ENCODE measurements at regions not wholly inside any gene's neighbourhood (a gene's known extent, or its start where the extent isn't known, plus 50 kb on each side); places are given as distances from the start of the nearest gene placed in this dataset.

DNA sequence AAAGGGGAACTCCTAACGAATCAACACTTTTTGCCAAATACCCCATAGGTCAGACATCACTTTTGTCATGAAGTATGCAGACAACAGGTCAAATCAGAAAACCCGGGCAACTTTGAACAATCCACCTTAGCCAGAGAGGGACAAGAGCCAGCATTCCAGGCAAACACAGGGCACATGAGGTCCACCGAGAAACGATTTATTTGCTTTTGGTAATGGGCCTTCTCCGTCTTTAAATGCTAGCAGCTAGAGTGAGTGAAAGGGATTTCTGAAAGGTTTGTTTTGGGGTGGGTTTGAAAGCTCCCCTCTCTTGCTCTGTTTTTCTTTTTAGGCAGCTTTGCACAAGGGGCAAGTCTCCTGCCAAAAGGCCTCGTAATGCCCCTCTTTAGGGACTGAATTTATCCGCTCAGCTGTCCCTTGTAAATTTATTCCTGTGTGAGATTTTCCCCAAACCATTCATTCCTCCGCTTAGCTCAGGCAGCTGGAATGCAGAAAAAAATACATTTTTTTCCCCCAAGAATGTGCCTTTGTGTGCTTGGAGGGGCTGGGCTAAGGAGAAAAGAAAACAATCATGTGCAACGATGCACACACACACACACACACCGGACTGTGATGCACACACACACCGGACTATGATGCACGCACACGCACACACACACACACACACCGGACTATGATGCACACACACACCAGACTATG lies 196.9 kb downstream of the SNX19 start:
- TF ChIP-seq GATA3 (IDR thresholded peaks at IDR 0.05; ENCODE audit: low read depth, low read length) (no peak), GATA2 (IDR thresholded peaks at IDR 0.05; ENCODE audit: low read depth, low read length) (no peak)

DNA sequence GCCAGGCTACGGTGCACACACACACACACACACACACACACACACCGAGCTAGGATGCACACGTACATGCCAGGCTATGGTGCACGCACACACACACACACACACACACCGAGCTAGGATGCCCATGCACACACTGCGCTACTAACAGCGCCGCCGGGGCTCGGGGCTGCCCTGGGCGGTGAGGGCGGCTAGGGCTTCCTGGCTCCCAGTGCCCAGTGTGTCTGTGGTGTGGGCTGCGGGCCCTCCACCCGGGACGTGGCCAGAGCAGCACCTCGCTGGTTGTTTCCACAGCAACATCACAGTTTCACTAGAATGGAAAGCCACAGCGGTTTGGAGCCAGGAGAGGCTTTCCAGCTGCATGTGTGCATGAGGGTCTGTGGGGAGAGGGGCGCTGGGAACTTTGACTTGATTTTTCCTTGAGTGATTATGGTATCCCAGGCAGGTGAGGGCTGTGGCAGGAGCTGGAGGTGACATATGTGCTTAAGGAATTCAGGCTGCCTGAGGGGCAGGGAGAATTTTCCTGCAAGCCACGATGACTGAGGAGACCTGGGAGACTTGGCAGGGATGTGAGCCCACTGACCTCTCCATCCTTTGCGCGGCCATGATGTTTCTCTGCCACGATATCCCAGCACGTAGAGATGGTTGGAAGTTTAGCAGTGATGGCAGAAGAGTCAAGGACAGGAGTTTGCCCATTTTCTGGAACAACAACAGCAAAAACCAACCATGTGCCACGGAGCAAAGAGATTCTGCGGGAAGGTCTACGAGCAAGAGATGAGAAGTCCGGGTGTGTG lies 195.9 kb downstream of the SNX19 start:
- TF ChIP-seq GATA3 (IDR thresholded peaks at IDR 0.05; ENCODE audit: low read depth, low read length) (no peak), GATA2 (IDR thresholded peaks at IDR 0.05; ENCODE audit: low read depth, low read length) (no peak)

GRCh38 chr11:130721023-130721681 lies 195.1 kb downstream of the SNX19 start:
- TF ChIP-seq GATA3 (IDR thresholded peaks at IDR 0.05; ENCODE audit: low read depth, low read length): no peak
- TF ChIP-seq GATA2 (IDR thresholded peaks at IDR 0.05; ENCODE audit: low read depth, low read length): no peak

GRCh38 chr11:130721736-130722135 lies 194.5 kb downstream of the SNX19 start:
- TF ChIP-seq GATA3 (IDR thresholded peaks at IDR 0.05; ENCODE audit: low read depth, low read length): no peak
- no peak for TF ChIP-seq GATA2 (IDR thresholded peaks at IDR 0.05; ENCODE audit: low read depth, low read length)

GRCh38 chr11:130722401-130722800 lies 193.9 kb downstream of the SNX19 start:
- no peak for TF ChIP-seq GATA3 (IDR thresholded peaks at IDR 0.05; ENCODE audit: low read depth, low read length)
- no peak for TF ChIP-seq GATA2 (IDR thresholded peaks at IDR 0.05; ENCODE audit: low read depth, low read length)

DNA sequence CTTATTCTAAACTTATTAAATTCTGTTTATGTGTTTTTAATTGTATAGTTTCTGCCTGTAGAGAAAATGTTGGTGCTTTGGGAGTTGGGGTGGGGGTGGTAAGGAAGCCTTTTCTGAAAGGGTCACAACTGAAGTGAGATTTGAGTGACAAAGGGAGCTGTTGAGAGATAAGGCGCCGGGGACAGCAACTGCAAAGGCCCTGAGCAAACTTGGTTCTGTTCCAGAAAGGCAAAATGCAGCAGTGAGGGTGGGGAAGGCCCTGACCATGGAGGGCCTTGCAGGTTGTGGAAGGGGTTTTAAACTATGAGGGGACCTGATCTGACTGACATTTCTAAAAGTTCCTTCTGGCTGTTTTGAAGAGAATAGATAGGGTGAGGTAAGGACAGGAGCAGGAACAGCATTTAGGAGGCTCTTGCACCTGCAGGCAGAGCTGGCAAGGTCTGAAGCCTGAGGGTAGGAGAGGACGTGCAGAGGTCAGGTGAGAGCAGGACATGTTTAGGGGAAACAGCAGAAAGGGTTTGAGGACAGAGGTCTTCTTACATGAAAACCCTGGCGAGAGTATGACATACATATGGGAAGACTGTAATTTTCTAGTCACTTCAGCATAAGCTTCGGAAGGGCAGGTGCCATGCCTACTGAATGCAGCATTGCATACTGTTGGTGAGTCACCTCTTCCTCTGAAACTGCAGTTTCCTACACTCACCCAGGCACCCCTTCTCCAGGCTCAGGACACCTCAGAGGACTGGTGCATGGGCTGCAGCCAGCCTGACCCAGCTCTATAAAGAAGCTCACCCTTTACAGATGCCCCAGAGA lies 190.7 kb downstream of the SNX19 start:
- TF ChIP-seq GATA3 (IDR thresholded peaks at IDR 0.05; ENCODE audit: low read depth, low read length): no peak
- no peak for TF ChIP-seq GATA2 (IDR thresholded peaks at IDR 0.05; ENCODE audit: low read depth, low read length)

DNA sequence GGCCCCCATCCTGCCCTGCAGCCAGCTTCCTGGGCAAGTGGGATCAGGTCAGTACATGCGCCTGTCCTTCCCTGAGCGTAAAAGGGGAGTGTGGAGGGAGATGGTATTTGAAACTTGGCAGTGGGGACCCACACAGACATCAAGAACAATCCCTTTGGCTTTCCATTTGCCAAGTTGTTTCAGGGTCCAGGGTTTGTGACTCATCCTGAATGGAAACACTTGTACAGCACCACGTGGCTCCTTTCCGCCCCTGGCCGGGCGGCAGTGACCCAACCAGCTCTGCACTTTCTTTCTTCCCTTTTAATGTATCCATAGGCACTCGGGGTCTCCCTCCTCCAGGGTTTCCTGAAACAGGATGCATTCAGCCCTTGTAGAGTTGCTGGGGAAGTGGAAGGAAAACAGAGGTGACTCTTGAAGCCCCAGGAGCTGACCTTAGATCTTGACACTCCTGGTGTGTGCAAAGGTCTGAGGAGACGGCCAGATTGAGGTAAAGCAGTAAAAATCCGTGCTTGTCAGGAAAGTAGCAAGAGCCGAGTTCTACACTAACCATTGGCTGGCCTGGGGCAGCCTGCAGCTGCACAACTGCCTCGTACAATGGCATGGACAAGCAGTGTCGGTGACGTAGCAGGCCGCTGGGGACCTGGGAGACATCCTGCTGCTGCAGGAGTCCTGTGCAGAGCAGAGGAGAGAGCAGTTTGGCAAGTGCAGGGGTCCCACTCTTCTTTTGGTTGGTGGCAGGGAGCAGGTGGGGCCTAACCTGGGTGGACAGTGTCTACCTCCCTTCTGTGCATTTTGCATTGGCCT lies 189.8 kb downstream of the SNX19 start:
- TF ChIP-seq GATA3 (IDR thresholded peaks at IDR 0.05; ENCODE audit: low read depth, low read length) (no peak), GATA2 (IDR thresholded peaks at IDR 0.05; ENCODE audit: low read depth, low read length) (no peak)

GRCh38 chr11:130727157-130728119 lies 188.8 kb downstream of the SNX19 start:
- TF ChIP-seq GATA2 (IDR thresholded peaks at IDR 0.05; ENCODE audit: low read depth, low read length): no peak
- TF ChIP-seq GATA3 (IDR thresholded peaks at IDR 0.05; ENCODE audit: low read depth, low read length): no peak

- no peak for TF ChIP-seq GATA2 (IDR thresholded peaks at IDR 0.05; ENCODE audit: low read depth, low read length)
- no peak for TF ChIP-seq GATA3 (IDR thresholded peaks at IDR 0.05; ENCODE audit: low read depth, low read length)
Observed at GRCh38 chr11:130728185-130729180, 187.8 kb downstream of the SNX19 start.

- TF ChIP-seq GATA3 (IDR thresholded peaks at IDR 0.05; ENCODE audit: low read depth, low read length) (no peak), GATA2 (IDR thresholded peaks at IDR 0.05; ENCODE audit: low read depth, low read length) (no peak)
Observed at GRCh38 chr11:130729193-130729592, 187.1 kb downstream of the SNX19 start.

All from SH-SY5Y (cell line).